ENCODE measurements at regions not wholly inside any gene's neighbourhood (a gene's known extent, or its start where the extent isn't known, plus 50 kb on each side); places are given as distances from the start of the nearest gene placed in this dataset.

DNA sequence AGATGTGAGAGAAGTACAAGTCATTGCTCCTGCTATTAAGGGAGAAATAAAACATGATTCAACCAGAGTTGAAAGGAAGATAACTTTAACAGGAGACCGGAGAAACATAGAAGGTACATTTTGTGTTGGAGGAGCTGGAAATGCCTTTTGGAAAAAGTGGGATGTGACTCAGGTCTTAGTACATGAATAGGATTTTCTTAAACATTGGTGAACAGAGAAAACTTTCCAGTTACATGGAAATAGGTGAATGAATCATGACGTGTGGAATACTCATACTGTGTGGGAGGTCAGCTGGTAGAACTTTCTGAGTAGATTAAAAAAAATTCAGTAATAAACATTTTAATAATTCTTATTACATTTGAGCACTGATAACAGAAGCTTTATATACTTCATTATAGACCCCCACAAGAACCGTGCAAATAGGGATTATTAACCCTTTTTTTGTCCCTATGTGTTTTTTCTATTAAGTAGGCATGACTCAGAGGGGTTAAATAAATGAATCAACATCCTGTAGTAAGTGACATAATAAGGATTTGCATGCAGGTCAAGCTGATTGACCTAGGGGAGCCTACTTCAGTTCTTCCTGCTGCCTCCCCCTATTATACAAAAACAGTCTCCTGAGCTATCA, 710.5 kb downstream of the NOVA1 start:
- 68 to 71% methylated on average over 3 of the region's 3 CpGs for WGBS, 2 donors
- H3K4me3 ChIP-seq (replicated peaks in 1 of 3): no peak overlapping the region
- no peak for DNase-seq
- no peaks in the 10 kb centered on the region for H3K9me3 ChIP-seq
- no peak for TF ChIP-seq POLR2A (IDR thresholded peaks at IDR 0.05)
- TF ChIP-seq, protein P1, sequence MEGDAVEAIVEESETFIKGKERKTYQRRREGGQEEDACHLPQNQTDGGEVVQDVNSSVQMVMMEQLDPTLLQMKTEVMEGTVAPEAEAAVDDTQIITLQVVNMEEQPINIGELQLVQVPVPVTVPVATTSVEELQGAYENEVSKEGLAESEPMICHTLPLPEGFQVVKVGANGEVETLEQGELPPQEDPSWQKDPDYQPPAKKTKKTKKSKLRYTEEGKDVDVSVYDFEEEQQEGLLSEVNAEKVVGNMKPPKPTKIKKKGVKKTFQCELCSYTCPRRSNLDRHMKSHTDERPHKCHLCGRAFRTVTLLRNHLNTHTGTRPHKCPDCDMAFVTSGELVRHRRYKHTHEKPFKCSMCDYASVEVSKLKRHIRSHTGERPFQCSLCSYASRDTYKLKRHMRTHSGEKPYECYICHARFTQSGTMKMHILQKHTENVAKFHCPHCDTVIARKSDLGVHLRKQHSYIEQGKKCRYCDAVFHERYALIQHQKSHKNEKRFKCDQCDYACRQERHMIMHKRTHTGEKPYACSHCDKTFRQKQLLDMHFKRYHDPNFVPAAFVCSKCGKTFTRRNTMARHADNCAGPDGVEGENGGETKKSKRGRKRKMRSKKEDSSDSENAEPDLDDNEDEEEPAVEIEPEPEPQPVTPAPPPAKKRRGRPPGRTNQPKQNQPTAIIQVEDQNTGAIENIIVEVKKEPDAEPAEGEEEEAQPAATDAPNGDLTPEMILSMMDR (IDR thresholded peaks at IDR 0.05): no peak
- H3K36me3 ChIP-seq: no peaks in the 10 kb centered on the region
- no peak overlapping the region for H3K27ac ChIP-seq
- H3K4me1 ChIP-seq: no peaks in the 10 kb centered on the region
- intact Hi-C loops (cut with DNase I): no loop called here
- H3K27me3 ChIP-seq: no peaks in the 10 kb centered on the region

DNA sequence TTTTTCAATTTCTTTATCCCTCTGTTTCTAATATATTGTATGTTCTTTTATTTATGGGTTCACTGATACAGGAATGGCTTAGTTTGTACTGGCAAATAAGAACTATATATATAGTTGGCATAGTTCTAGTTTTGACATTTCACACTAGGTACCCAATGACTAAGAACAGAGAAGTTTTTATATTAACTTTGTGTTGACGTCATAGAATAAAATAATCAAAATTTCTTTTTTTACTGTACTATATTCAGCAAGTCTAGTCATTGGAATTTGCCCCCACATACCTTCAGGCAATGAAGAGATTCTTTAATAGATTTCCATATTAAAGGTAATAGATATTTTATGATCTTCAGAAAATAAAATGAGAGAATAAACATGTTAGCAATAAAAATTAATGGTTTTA, 713.2 kb downstream of the NOVA1 start:
- DNase-seq: no peak
- Histone ChIP-seq H3K27me3 (no peaks in the 10 kb centered on the region), H3K4me3 (replicated peaks in 1 of 3) (no peak overlapping the region), H3K9me3 (no peaks in the 10 kb centered on the region), H3K36me3 (no peaks in the 10 kb centered on the region), H3K4me1 (no peaks in the 10 kb centered on the region), H3K27ac (no peak overlapping the region)
- TF ChIP-seq POLR2A (IDR thresholded peaks at IDR 0.05): no peak
- TF ChIP-seq, protein P1 (IDR thresholded peaks at IDR 0.05): no peak
- 91 to 93% methylated on average over 1 of the region's 1 CpG for WGBS, 2 donors
- intact Hi-C loops (cut with DNase I): no loop called here

DNA sequence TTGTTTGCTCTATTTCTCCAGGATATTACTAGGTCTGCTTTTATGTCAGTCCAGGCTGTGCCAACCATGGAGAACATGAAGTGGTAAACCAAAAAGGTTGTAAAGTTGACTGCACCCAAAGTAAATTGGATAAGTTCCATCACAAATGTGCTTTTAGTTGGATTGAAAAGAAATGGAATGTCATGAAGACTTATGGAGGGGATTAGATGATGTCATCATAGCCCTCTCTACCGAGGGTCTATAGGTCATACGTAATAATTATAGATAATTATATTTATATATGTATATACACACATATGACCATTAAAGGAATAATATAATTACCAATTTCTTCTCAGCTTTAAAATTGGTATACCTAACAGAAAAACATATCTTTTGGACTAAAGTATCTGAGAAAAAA, 714.9 kb downstream of the NOVA1 start:
- H3K4me3 ChIP-seq (replicated peaks in 1 of 3): no peak overlapping the region
- WGBS, 2 donors: 84 to 90% methylated on average over 2 of the region's 2 CpGs
- TF ChIP-seq POLR2A (IDR thresholded peaks at IDR 0.05): no peak
- TF ChIP-seq, protein P1 (IDR thresholded peaks at IDR 0.05): no peak

DNA sequence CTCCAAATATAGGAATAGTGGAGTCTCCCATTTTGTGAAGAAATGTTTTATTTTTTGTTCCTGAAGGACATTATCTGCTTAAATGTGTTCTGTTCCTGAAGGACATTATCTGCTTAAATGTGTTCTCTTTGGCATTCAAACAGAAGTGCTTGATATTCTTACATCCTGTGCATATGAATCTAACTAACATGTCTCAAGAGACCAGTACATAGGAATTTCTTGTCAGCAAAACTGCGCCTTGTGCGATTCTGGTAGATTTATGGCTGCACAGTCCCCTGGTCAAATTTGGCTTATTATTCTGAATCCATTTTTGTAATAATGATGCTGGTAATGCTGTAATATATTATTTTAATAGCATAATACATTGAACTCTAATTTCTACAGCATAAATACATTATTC, 722.4 kb downstream of the NOVA1 start:
- TF ChIP-seq, protein P1 (IDR thresholded peaks at IDR 0.05): no peak
- no peak for TF ChIP-seq POLR2A (IDR thresholded peaks at IDR 0.05)
- DNase-seq: no peak
- Histone ChIP-seq H3K9me3 (no peaks in the 10 kb centered on the region), H3K27ac (no peak overlapping the region), H3K4me3 (replicated peaks in 1 of 3) (no peak overlapping the region), H3K27me3 (no peaks in the 10 kb centered on the region), H3K4me1 (no peaks in the 10 kb centered on the region), H3K36me3 (no peaks in the 10 kb centered on the region)
- WGBS, 2 donors: 88 to 95% methylated on average over 2 of the region's 2 CpGs
- intact Hi-C loops (cut with DNase I): no loop called here

More for the DNA sequence above, 714.9 kb downstream of the NOVA1 start:
- no peak for DNase-seq
- H3K36me3 ChIP-seq: no peaks in the 10 kb centered on the region
- no peaks in the 10 kb centered on the region for H3K4me1 ChIP-seq
- no peaks in the 10 kb centered on the region for H3K9me3 ChIP-seq
- no peak overlapping the region for H3K27ac ChIP-seq
- intact Hi-C loops (cut with DNase I): no loop called here
- H3K27me3 ChIP-seq: no peaks in the 10 kb centered on the region

DNA sequence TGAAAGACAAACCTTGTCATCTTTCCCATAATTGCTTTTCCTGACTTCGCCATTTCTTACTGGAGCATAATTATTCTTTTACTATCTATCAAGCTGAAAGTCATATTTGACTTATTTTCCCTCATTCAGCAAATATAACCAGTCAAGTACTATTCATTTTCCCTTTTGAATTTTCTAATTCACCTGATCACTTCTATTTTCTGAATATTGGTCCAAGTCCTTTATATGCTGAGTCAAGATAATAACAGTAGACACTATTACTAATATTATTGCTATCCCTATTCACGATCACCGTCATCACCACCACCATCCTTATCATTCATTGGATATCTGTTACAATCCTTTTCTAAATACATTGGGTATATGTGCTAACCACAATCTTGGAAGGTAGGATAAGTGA, 728.0 kb downstream of the NOVA1 start:
- 79 to 96% methylated on average over 3 of the region's 3 CpGs for WGBS, 2 donors
- no peak for TF ChIP-seq POLR2A (IDR thresholded peaks at IDR 0.05)
- TF ChIP-seq, protein P1 (IDR thresholded peaks at IDR 0.05): no peak
- Histone ChIP-seq H3K9me3 (no peaks in the 10 kb centered on the region), H3K36me3 (no peaks in the 10 kb centered on the region), H3K4me1 (no peaks in the 10 kb centered on the region), H3K4me3 (replicated peaks in 1 of 3) (no peak overlapping the region), H3K27me3 (no peaks in the 10 kb centered on the region), H3K27ac (no peak overlapping the region)
- DNase-seq: no peak
- intact Hi-C loops (cut with DNase I): no loop called here
